HepG2 (cell line): ENCODE measurements at regions not wholly inside any gene's neighbourhood (a gene's known extent, or its start where the extent isn't known, plus 50 kb on each side); places are given as distances from the start of the nearest gene placed in this dataset.

Experiments
- ATAC-seq: fragments of 200-7000 bp; cut with Tn5 transposase; 3 replicates; pipeline ENCODE4 v1.9.1; 2020; ENCODE audit warnings: mild to moderate bottlenecking, moderate library complexity
- BruUV-seq: library from RNA; stranded (reverse); fragments of 400-500 nt; replicated peaks from 2 replicates; lab custom pipeline; 2021; lab: Mats Ljungman, UMichigan
- CTCF ChIA-PET: fragments of 300-600 bp; formaldehyde crosslinking; extraction: SDS; loops from one replicate; lab custom pipeline; 2021; ENCODE audit warnings: low total read pairs, inconsistent platforms, low intra/inter-chr PET ratio; lab: Yijun Ruan, JAX
- POLR2A ChIA-PET: fragments of 350-600 bp; sonication (Branson Sonifier 250); formaldehyde crosslinking; loops from one replicate; lab custom pipeline; 2020; ENCODE audit warnings: antibody characterized with exemption, inconsistent platforms; lab: Yijun Ruan, JAX
- DNase-seq: peaks from one replicate; pipeline ENCODE4 v3.0.0-alpha.2; 2015; ENCODE audit warnings: low spot score
- FAIRE-seq: peaks from 3 replicates; lab custom pipeline; 2011; peaks lifted over from hg19 to GRCh38; lab: Jason Lieb, UNC
- H2AFZ ChIP-seq: one replicate; pipeline ENCODE4 v1.6.1; 2011; ENCODE audit warnings: low read length, inconsistent platforms
- H3K27ac ChIP-seq: fragments of 300-600 bp; 3 replicates; pipeline ENCODE4 v1.8.0; 2011; ENCODE audit warnings: mixed run types, mild to moderate bottlenecking, mixed read lengths, low read length, inconsistent platforms; ENCODE audit not compliant: insufficient read depth; ENCODE audit errors: extremely low read length
- H3K27me3 ChIP-seq, 2 experiments: fragments of 200-600 bp in 1 of 2; 2 replicates in 1 of 2; 3 replicates in 1 of 2; pipeline versions ENCODE4 v1.6.0 to v1.8.0; 2011; ENCODE audit warnings: low read length in 2 of 2, mild to moderate bottlenecking in 2 of 2, moderate library complexity in 2 of 2, inconsistent platforms in 1 of 2; ENCODE audit not compliant: insufficient read depth in 2 of 2, control insufficient read depth in 1 of 2
- H3K36me3 ChIP-seq, 2 experiments: fragments of 200-600 bp in 1 of 2; replicated peaks in 1 of 2; 2 replicates in 1 of 2; 3 replicates in 1 of 2; pipeline versions ENCODE4 v1.5.1 to v1.8.0; 2011; ENCODE audit warnings: low read length in 2 of 2, inconsistent platforms in 1 of 2; ENCODE audit not compliant: insufficient read depth in 2 of 2, control insufficient read depth in 1 of 2
- H3K4me1 ChIP-seq: 2 replicates; pipeline ENCODE4 v1.5.1; 2012; ENCODE audit warnings: low read length, inconsistent platforms; ENCODE audit not compliant: insufficient read depth
- H3K4me2 ChIP-seq: 2 replicates; pipeline ENCODE4 v1.6.0; 2011; ENCODE audit warnings: low read depth, low read length, inconsistent platforms
- H3K4me3 ChIP-seq, 3 experiments: fragments of 200-600 bp in 1 of 3; sonication (generic), shearing (Covaris generic) in 1 of 3; replicated peaks in 1 of 3; 2 replicates each; pipeline ENCODE4 v1.5.1; 2011 to 2016; ENCODE audit warnings: low read length in 3 of 3, inconsistent platforms in 2 of 3, low read depth in 2 of 3, mild to moderate bottlenecking in 2 of 3, control low read depth in 1 of 3, mixed read lengths in 1 of 3; ENCODE audit not compliant: insufficient read depth in 1 of 3
- H3K79me2 ChIP-seq: one replicate; pipeline ENCODE4 v1.6.1; 2011; ENCODE audit warnings: low read length, inconsistent platforms; ENCODE audit not compliant: insufficient read depth
- H3K9ac ChIP-seq: 2 replicates; pipeline ENCODE4 v1.6.0; 2011; ENCODE audit warnings: mild to moderate bottlenecking, low read depth, low read length, inconsistent platforms; ENCODE audit not compliant: insufficient read depth
- H3K9me3 ChIP-seq: 2 replicates; pipeline ENCODE4 v1.5.1; 2012; ENCODE audit warnings: mild to moderate bottlenecking, low read length
- H4K20me1 ChIP-seq: 2 replicates; pipeline ENCODE4 v1.6.0; 2011; ENCODE audit warnings: inconsistent platforms, mild to moderate bottlenecking, low read length, moderate library complexity; ENCODE audit not compliant: insufficient read depth
- BHLHE40 ChIP-seq: IDR thresholded peaks from 2 replicates; pipeline ENCODE4 v1.6.1; 2011; ENCODE audit warnings: low read length, improper control_type of control experiment
- GZF1 ChIP-seq: sonication (generic); formaldehyde crosslinking; IDR thresholded peaks from 2 replicates; pipeline ENCODE4 v1.5.1; 2020; ENCODE audit warnings: mild to moderate bottlenecking, missing genetic modification reagents
- KLF11 ChIP-seq: IDR thresholded peaks from 2 replicates; pipeline ENCODE4 v1.6.1; 2016; ENCODE audit warnings: missing compliant biosample characterization
- LCORL ChIP-seq, 2 experiments: fragments of 450-650 bp in 1 of 2; sonication (generic) in 1 of 2; formaldehyde crosslinking in 1 of 2; IDR thresholded peaks; 2 replicates each; pipeline versions ENCODE4 v1.5.0 to v1.6.1; 2017 to 2020; ENCODE audit warnings: antibody characterized with exemption in 1 of 2, missing genetic modification reagents in 1 of 2
- MAFF ChIP-seq: IDR thresholded peaks from 2 replicates; pipeline ENCODE4 v1.6.1; 2011; ENCODE audit warnings: low read depth, low read length, improper control_type of control experiment
- MAFK ChIP-seq, 2 experiments: IDR thresholded peaks in 1 of 2; conservative IDR thresholded peaks in 1 of 2; 2 replicates each; pipeline ENCODE4 v1.6.1; 2011; ENCODE audit warnings: improper control_type of control experiment in 2 of 2, low read length in 2 of 2
- NCOA2 ChIP-seq: sonication (generic); formaldehyde crosslinking; IDR thresholded peaks from 2 replicates; pipeline ENCODE4 v1.8.0; 2022; ENCODE audit warnings: inconsistent platforms
- NFIC ChIP-seq: IDR thresholded peaks from 2 replicates; pipeline ENCODE4 v1.6.1; 2012; ENCODE audit warnings: mild to moderate bottlenecking, low read length, inconsistent platforms
- SRY ChIP-seq: sonication (generic); formaldehyde crosslinking; IDR thresholded peaks from 2 replicates; pipeline ENCODE4 v1.8.0; 2022; ENCODE audit warnings: mild to moderate bottlenecking, missing genetic modification reagents
- ZNF12 ChIP-seq: sonication (generic); formaldehyde crosslinking; IDR thresholded peaks from 2 replicates; pipeline ENCODE4 v1.5.0; 2020; ENCODE audit warnings: missing genetic modification reagents
- ZNF121 ChIP-seq: sonication (generic); formaldehyde crosslinking; IDR thresholded peaks from 2 replicates; pipeline ENCODE4 v1.5.0; 2020; ENCODE audit warnings: mild to moderate bottlenecking, missing genetic modification reagents
- ZNF337 ChIP-seq: sonication (generic); formaldehyde crosslinking; IDR thresholded peaks from 2 replicates; pipeline ENCODE4 v1.5.1; 2020; ENCODE audit warnings: missing genetic modification reagents, low read depth, mild to moderate bottlenecking, borderline replicate concordance
- WGBS: methylation state at CpG from one replicate; pipeline ENCODE4 v1.1.6; 2017; ENCODE audit warnings: low lambda C conversion rate; 5-methylcytosine and 5-hydroxymethylcytosine counted together
- in situ Hi-C: cut with HindIII; loops from 2 replicates; pipeline ENCODE4 v1.10.0; 2017; ENCODE audit warnings: low pct_unique_long_range_greater_than_20kb; ENCODE audit not compliant: extremely low pct_ligation_motif_present
- intact Hi-C: fragments of 100-400 bp; cut with micrococcal nuclease; formaldehyde crosslinking; loops from one replicate; pipeline ENCODE4 v1.10.0; 2022; ENCODE audit not compliant: unreplicated experiment
- TF ChIP-seq, protein P1 (sequence below): sonication (generic); formaldehyde crosslinking; IDR thresholded peaks from 2 replicates; pipeline ENCODE4 v1.4.0; 2020; ENCODE audit warnings: mild to moderate bottlenecking, missing genetic modification reagents

DNA sequence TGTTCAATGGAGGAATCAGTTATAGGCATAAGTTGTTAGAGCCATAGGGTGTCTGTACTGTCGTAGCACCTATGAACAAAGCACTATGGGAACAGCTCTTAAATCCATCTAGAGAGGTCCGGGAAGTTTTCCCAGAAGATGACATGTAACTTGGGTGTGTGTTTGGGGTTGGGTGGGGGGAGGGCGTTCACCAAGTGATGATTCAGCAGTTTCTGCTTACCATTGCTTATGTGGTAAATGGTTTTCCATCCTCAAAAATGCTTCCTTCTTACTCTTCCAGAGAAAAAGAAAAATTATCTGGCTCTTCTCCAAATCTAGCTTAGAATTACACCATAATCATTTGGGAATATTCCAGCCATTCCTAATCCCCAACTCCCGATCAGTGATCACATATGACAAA, 361.1 kb upstream of the ZNF521 start:
- Histone ChIP-seq H3K9ac (no peak overlapping the region), H3K27ac (no peak overlapping the region), H3K4me2 (no peak overlapping the region), H4K20me1 (no peaks in the 10 kb centered on the region), H3K4me1 (no peaks in the 10 kb centered on the region), H3K9me3 (peaks cover 10% of the 10 kb centered on the region; the same call in 1 of the 2 replicates), H3K4me3 (no peak overlapping the region)
- POLR2A ChIA-PET, result no interaction called here
- ATAC-seq, result no peak
- in situ Hi-C loops, result no loop called here
- no peak for FAIRE-seq
- 6% methylated on average over 4 of the region's 4 CpGs for WGBS
- no TSS peak for BruUV-seq
- no peak for DNase-seq
- peak; percentile 86 for TF ChIP-seq MAFF
- TF ChIP-seq MAFK (conservative IDR thresholded peaks at IDR 0.05 in 1 of 2, IDR thresholded peaks at IDR 0.05 in 1 of 2; ENCODE audit: low read length in 2 of 2), result peak; percentile 81 to 91; a peak in 3 of 4 replicates
- no peak for TF ChIP-seq SRY
- TF ChIP-seq, all 625 proteins: peak for 2
- H2AFZ ChIP-seq, result no peak overlapping the region
- no peaks in the 10 kb centered on the region; a peak in 2 of 5 replicates for H3K27me3 ChIP-seq
- CTCF ChIA-PET, result no interaction called here
- intact Hi-C loops, result no loop called here
- no peaks in the 10 kb centered on the region for H3K36me3 ChIP-seq
- H3K79me2 ChIP-seq, result no peaks in the 10 kb centered on the region

DNA sequence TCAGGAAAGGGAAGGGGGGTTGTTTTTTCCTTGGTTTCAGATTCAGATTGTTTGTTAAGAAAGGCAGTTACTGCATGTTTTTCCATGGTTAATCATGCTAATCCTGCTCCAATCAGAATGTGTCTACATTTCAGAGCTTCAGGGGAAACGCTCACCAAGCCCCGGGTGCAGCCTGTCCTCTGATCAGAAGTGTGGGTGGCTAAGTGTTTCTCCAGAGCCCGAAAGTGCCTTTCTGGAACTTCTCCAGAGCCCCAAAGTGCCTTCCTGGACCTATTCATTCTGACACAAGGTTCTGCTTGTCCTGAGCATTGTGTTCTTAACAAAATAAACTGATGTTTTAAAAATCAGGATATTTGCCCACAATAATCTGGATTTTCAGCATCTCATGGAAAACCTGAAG, 359.0 kb upstream of the ZNF521 start:
- in situ Hi-C loops, result no loop called here
- Histone ChIP-seq H3K36me3 (no peaks in the 10 kb centered on the region), H3K27ac (no peak overlapping the region), H3K4me3 (no peak overlapping the region), H3K4me2 (no peak overlapping the region), H3K79me2 (no peaks in the 10 kb centered on the region), H4K20me1 (no peaks in the 10 kb centered on the region), H2AFZ (no peak overlapping the region), H3K27me3 (no peaks in the 10 kb centered on the region; a peak in 2 of 5 replicates), H3K9me3 (peaks cover 8% of the 10 kb centered on the region; the same call in 1 of the 2 replicates), H3K4me1 (no peaks in the 10 kb centered on the region), H3K9ac (no peak overlapping the region)
- TF ChIP-seq KLF11 (CRISPR knock-in tag) (no peak), ZNF12 (CRISPR knock-in tag) (no peak), LCORL (IDR thresholded peaks at IDR 0.05) (no peak), LCORL (CRISPR knock-in tag; IDR thresholded peaks at IDR 0.05) (no peak), BHLHE40 (no peak), ZNF121 (CRISPR knock-in tag) (no peak), NCOA2 (CRISPR knock-in tag) (no peak), NFIC (no peak), ZNF337 (CRISPR knock-in tag) (no peak), GZF1 (CRISPR knock-in tag) (no peak)
- TF ChIP-seq, protein P1, sequence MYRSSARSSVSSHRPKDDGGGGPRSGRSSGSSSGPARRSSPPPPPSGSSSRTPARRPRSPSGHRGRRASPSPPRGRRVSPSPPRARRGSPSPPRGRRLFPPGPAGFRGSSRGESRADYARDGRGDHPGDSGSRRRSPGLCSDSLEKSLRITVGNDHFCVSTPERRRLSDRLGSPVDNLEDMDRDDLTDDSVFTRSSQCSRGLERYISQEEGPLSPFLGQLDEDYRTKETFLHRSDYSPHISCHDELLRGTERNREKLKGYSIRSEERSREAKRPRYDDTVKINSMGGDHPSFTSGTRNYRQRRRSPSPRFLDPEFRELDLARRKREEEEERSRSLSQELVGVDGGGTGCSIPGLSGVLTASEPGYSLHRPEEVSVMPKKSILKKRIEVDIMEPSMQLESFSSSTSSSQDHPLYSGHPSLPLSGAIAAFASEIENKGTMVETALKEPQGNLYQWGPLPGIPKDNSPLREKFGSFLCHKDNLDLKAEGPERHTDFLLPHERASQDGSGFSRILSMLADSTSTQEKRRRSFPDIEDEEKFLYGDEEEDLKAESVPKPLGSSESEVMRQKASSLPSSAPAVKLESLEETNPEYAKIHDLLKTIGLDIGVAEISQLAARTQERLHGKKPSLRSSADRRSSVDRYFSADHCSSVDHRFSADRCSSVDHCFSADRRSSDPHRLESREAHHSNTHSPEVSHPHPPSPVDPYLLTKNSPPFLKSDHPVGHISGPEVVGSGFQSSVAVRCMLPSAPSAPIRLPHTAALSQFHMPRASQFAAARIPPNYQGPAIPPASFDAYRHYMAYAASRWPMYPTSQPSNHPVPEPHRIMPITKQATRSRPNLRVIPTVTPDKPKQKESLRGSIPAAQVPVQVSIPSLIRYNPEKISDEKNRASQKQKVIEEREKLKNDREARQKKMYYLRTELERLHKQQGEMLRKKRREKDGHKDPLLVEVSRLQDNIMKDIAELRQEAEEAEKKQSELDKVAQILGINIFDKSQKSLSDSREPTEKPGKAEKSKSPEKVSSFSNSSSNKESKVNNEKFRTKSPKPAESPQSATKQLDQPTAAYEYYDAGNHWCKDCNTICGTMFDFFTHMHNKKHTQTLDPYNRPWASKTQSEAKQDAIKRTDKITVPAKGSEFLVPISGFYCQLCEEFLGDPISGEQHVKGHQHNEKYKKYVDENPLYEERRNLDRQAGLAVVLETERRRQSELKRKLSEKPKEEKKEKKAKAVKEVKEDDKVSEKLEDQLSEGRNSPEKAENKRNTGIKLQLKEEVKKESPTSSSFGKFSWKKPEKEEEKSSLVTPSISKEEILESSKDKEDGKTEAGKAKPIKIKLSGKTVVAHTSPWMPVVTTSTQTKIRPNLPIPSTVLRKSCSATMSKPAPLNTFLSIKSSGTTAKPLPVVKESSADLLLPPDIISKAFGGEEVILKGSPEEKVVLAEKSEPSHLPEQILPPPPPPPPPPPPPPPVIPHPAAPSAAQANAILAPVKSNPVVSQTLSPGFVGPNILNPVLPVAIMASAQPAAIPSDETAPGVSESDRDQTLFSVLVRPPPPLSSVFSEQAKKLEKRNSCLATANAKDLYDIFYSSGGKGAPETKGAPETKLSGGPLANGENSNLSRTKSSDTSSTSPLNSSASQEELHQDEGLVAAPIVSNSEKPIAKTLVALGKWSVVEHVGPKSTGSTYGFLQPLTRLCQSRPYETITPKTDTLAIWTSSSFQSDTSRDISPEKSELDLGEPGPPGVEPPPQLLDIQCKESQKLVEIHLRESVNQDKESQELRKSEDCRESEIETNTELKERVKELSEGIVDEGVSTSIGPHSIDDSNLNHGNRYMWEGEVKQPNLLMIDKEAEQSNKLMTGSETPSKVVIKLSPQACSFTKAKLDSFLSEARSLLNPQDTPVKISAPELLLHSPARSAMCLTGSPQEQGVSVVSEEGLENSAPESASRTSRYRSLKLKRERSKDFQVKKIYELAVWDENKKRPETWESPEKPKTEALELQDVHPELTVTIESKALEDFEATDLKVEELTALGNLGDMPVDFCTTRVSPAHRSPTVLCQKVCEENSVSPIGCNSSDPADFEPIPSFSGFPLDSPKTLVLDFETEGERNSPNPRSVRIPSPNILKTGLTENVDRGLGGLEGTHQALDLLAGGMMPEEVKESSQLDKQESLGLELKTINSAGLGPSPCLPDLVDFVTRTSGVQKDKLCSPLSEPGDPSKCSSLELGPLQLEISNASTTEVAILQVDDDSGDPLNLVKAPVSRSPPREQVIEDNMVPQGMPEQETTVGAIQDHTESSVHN (CRISPR knock-in tag), result no peak
- CTCF ChIA-PET, result no interaction called here
- no TSS peak for BruUV-seq
- 13% methylated on average over 3 of the region's 3 CpGs for WGBS
- POLR2A ChIA-PET, result no interaction called here
- no peak for FAIRE-seq
- no peak for ATAC-seq
- intact Hi-C loops, result no loop called here
- no peak for DNase-seq
